GM18508 (cell line): ENCODE measurements at regions not wholly inside any gene's neighbourhood (a gene's known extent, or its start where the extent isn't known, plus 50 kb on each side); places are given as distances from the start of the nearest gene placed in this dataset.

Experiments used
- ATAC-seq: cut with Tn5 transposase; IDR thresholded peaks from one replicate; pipeline ENCODE4 v1.9.1; 2021; ENCODE audit warnings: moderate number of reproducible peaks; ENCODE audit not compliant: insufficient read depth, unreplicated experiment

- no peak for ATAC-seq
Measured at GRCh38 chr2:199631129-199631528, 173.4 kb upstream of the SATB2 start.

- ATAC-seq, result no peak
Measured at GRCh38 chr2:199629301-199629700, 171.6 kb upstream of the SATB2 start.

GRCh38 chr2:199627417-199627816 is 169.7 kb upstream of the SATB2 start:
- ATAC-seq, result no peak

- ATAC-seq, result no peak
Measured at GRCh38 chr2:199624958-199625357, 167.2 kb upstream of the SATB2 start.

GRCh38 chr2:199612509-199613130 is 154.9 kb upstream of the SATB2 start:
- ATAC-seq, result no peak

- ATAC-seq, result no peak
Measured at GRCh38 chr2:199607914-199608313, 150.2 kb upstream of the SATB2 start.

GRCh38 chr2:199606193-199606780 is 148.5 kb upstream of the SATB2 start:
- ATAC-seq, result no peak

- no peak for ATAC-seq
Measured at GRCh38 chr2:199603721-199604291, 146.1 kb upstream of the SATB2 start.

GRCh38 chr2:199602896-199603717 is 145.4 kb upstream of the SATB2 start:
- ATAC-seq, result no peak

- no peak for ATAC-seq
Measured at GRCh38 chr2:199602271-199602895, 144.6 kb upstream of the SATB2 start.

GRCh38 chr2:199596549-199596948 is 138.8 kb upstream of the SATB2 start:
- ATAC-seq, result no peak

GRCh38 chr2:199594443-199594842 is 136.7 kb upstream of the SATB2 start:
- no peak for ATAC-seq

GRCh38 chr2:199591826-199592225 is 134.1 kb upstream of the SATB2 start:
- ATAC-seq, result no peak

GRCh38 chr2:199590321-199591203 is 132.8 kb upstream of the SATB2 start:
- no peak for ATAC-seq

- no peak for ATAC-seq
Measured at GRCh38 chr2:199589306-199589705, 131.6 kb upstream of the SATB2 start.

GRCh38 chr2:199588054-199588453 is 130.3 kb upstream of the SATB2 start:
- ATAC-seq, result no peak

GRCh38 chr2:199586646-199587045 is 128.9 kb upstream of the SATB2 start:
- no peak for ATAC-seq

GRCh38 chr2:199583676-199584075 is 125.9 kb upstream of the SATB2 start:
- ATAC-seq, result no peak

- ATAC-seq, result no peak
Measured at GRCh38 chr2:199581935-199582360, 124.2 kb upstream of the SATB2 start.

GRCh38 chr2:199581408-199581807 is 123.7 kb upstream of the SATB2 start:
- no peak for ATAC-seq
